CD4-positive, alpha-beta T cell (primary cell): ENCODE measurements at regions not wholly inside any gene's neighbourhood (a gene's known extent, or its start where the extent isn't known, plus 50 kb on each side); places are given as distances from the start of the nearest gene placed in this dataset.

Experiments
- ATAC-seq: fragments of 200-7000 bp; cut with Tn5 transposase; one replicate; pipeline ENCODE4 v1.10.0; 2022; ENCODE audit warnings: mild to moderate bottlenecking; ENCODE audit not compliant: poor library complexity
- CTCF ChIA-PET: fragments of 350-600 bp; sonication (Branson Sonifier 250); formaldehyde crosslinking; loops from one replicate; lab custom pipeline; 2021; ENCODE audit warnings: antibody characterized with exemption, inconsistent platforms; lab: Charles Lee
- POLR2A ChIA-PET: fragments of 350-600 bp; sonication (Branson Sonifier 250); formaldehyde crosslinking; loops from one replicate; lab custom pipeline; 2021; ENCODE audit warnings: antibody characterized with exemption, inconsistent platforms; lab: Charles Lee
- DNase-seq, 14 experiments: peaks; one replicate each; pipeline ENCODE4 v3.0.0-alpha.2; 2013 to 2020; ENCODE audit warnings: mixed read lengths in 2 of 14
- H3K27ac ChIP-seq, 2 donors: one replicate each; pipeline versions ENCODE4 v1.5.1 to v1.7.0; 2013; ENCODE audit warnings: low read length in 2 of 2, low read depth in 1 of 2, mild to moderate bottlenecking in 1 of 2
- H3K27me3 ChIP-seq, 2 experiments: 1 replicate in 1 of 2; 2 replicates in 1 of 2; pipeline versions ENCODE4 v1.6.1 to v1.7.0; 2013; ENCODE audit warnings: low read length in 2 of 2, control low read depth in 1 of 2, mild to moderate bottlenecking in 1 of 2, moderate library complexity in 1 of 2; ENCODE audit not compliant: insufficient read depth in 2 of 2, control insufficient read depth in 1 of 2
- H3K36me3 ChIP-seq: one replicate; pipeline ENCODE4 v1.6.1; 2013; ENCODE audit warnings: low read length, control low read depth; ENCODE audit not compliant: insufficient read depth
- H3K4me1 ChIP-seq: one replicate; pipeline ENCODE4 v1.6.1; 2013; ENCODE audit warnings: low read length, control low read depth; ENCODE audit not compliant: insufficient read depth
- H3K4me3 ChIP-seq: one replicate; pipeline ENCODE4 v1.5.1; 2013; ENCODE audit warnings: mild to moderate bottlenecking, low read length, moderate library complexity
- H3K9me3 ChIP-seq, 2 experiments: 1 replicate in 1 of 2; 2 replicates in 1 of 2; pipeline versions ENCODE4 v1.6.1 to v1.7.0; 2013; ENCODE audit warnings: low read length in 2 of 2, mild to moderate bottlenecking in 2 of 2, control low read depth in 1 of 2, moderate library complexity in 1 of 2; ENCODE audit not compliant: control insufficient read depth in 1 of 2, insufficient read depth in 1 of 2
- H3K27ac Mint-ChIP-seq: one replicate; pipeline ENCODE4 v1.8.0; 2020; ENCODE audit warnings: mixed read lengths
- H3K27me3 Mint-ChIP-seq: one replicate; pipeline ENCODE4 v1.8.0; 2021; ENCODE audit warnings: mixed read lengths
- H3K36me3 Mint-ChIP-seq: one replicate; pipeline ENCODE4 v1.8.0; 2021; ENCODE audit warnings: low read depth, mixed read lengths
- H3K4me1 Mint-ChIP-seq: one replicate; pipeline ENCODE4 v1.8.0; 2021; ENCODE audit warnings: low read depth, mixed read lengths
- H3K4me3 Mint-ChIP-seq: one replicate; pipeline ENCODE4 v1.8.0; 2020; ENCODE audit warnings: mild to moderate bottlenecking, mixed read lengths
- H3K9me3 Mint-ChIP-seq: one replicate; pipeline ENCODE4 v1.8.0; 2020; ENCODE audit warnings: mixed read lengths
- CTCF ChIP-seq: fragments of 200-600 bp; IDR thresholded peaks from one replicate; pipeline ENCODE4 v1.8.0; 2022; ENCODE audit warnings: antibody characterized with exemption, mild to moderate bottlenecking
- intact Hi-C, 2 experiments: fragments of 100-400 bp; cut with DNase I in 1 of 2; cut with micrococcal nuclease in 1 of 2; formaldehyde crosslinking; loops; one replicate each; pipeline versions ENCODE4 v1.15.1 to v1.9.0; 2023 to 2025; cut with DNase I, micrococcal nuclease

- DNase-seq (no peak), ATAC-seq (no peak)
- H3K4me1 ChIP-seq = no peaks in the 10 kb centered on the region
- H3K4me1 Mint-ChIP-seq = no peaks in the 10 kb centered on the region
- TF ChIP-seq CTCF = no peak
- ChIA-PET POLR2A (no interaction called here), CTCF (no interaction called here)
- no peaks in the 10 kb centered on the region for H3K36me3 ChIP-seq
- no peak overlapping the region for H3K4me3 ChIP-seq
- H3K9me3 ChIP-seq = no peaks in the 10 kb centered on the region
- H3K9me3 Mint-ChIP-seq = no peaks in the 10 kb centered on the region
- no peaks in the 10 kb centered on the region for H3K36me3 Mint-ChIP-seq
- no peak overlapping the region for H3K4me3 Mint-ChIP-seq
- H3K27ac ChIP-seq = no peak overlapping the region
- intact Hi-C loops = no loop called here
- H3K27ac Mint-ChIP-seq = no peak overlapping the region
- peaks cover 9% of the 10 kb centered on the region for H3K27me3 Mint-ChIP-seq
- H3K27me3 ChIP-seq = no peaks in the 10 kb centered on the region
Measured at GRCh38 chr6:40708049-40708448, 120.9 kb upstream of the LRFN2 start.

- H3K36me3 ChIP-seq = no peaks in the 10 kb centered on the region
- no peaks in the 10 kb centered on the region for H3K9me3 ChIP-seq
- no peaks in the 10 kb centered on the region for H3K4me1 Mint-ChIP-seq
- no peaks in the 10 kb centered on the region for H3K4me1 ChIP-seq
- H3K36me3 Mint-ChIP-seq = no peaks in the 10 kb centered on the region
- no peaks in the 10 kb centered on the region for H3K9me3 Mint-ChIP-seq
- H3K27me3 ChIP-seq = no peaks in the 10 kb centered on the region
- H3K27me3 Mint-ChIP-seq = peaks cover 17% of the 10 kb centered on the region
- POLR2A ChIA-PET = interaction anchor here (1.3 kb wide), 1 partner anchor 13 kb away, joined by 3 read pairs; no protein-coding TSS in a partner anchor
- no peak overlapping the region for H3K27ac ChIP-seq
- no peak for TF ChIP-seq CTCF
- H3K27ac Mint-ChIP-seq = no peak overlapping the region
- H3K4me3 Mint-ChIP-seq = no peak overlapping the region
- CTCF ChIA-PET = no interaction called here
- DNase-seq (no peak), ATAC-seq (no peak)
- intact Hi-C loops = no loop called here
- H3K4me3 ChIP-seq = no peak overlapping the region
Measured at GRCh38 chr6:40706178-40706577, 119.0 kb upstream of the LRFN2 start.

GRCh38 chr6:40705354-40705753, 118.2 kb upstream of the LRFN2 start:
- Mint-ChIP-seq H3K27ac (no peak overlapping the region), H3K4me1 (no peaks in the 10 kb centered on the region), H3K4me3 (no peak overlapping the region), H3K27me3 (peaks cover 17% of the 10 kb centered on the region), H3K9me3 (no peaks in the 10 kb centered on the region), H3K36me3 (no peaks in the 10 kb centered on the region)
- H3K4me3 ChIP-seq = no peak overlapping the region
- no peaks in the 10 kb centered on the region for H3K4me1 ChIP-seq
- no peaks in the 10 kb centered on the region for H3K27me3 ChIP-seq
- H3K27ac ChIP-seq = no peak overlapping the region
- DNase-seq (no peak), ATAC-seq (no peak)
- ChIA-PET POLR2A (interaction anchor here (1.3 kb wide), 1 partner anchor 14 kb away, joined by 3 read pairs; no protein-coding TSS in a partner anchor), CTCF (no interaction called here)
- no peak for TF ChIP-seq CTCF
- H3K36me3 ChIP-seq = no peaks in the 10 kb centered on the region
- intact Hi-C loops = no loop called here
- no peaks in the 10 kb centered on the region for H3K9me3 ChIP-seq
